ENCODE measurements at regions not wholly inside any gene's neighbourhood (a gene's known extent, or its start where the extent isn't known, plus 50 kb on each side); places are given as distances from the start of the nearest gene placed in this dataset.

GRCh38 chr5:125081101-125081500 lies 334.7 kb upstream of the ZNF608 start:
- H3K9me3 Mint-ChIP-seq, result peaks cover 24% of the 10 kb centered on the region
- no peaks in the 10 kb centered on the region for H3K27me3 ChIP-seq (ENCODE audit: control insufficient read depth, insufficient read depth, low read length, poor library complexity, severe bottlenecking)
- no peak overlapping the region for H3K9ac ChIP-seq (ENCODE audit: extremely low read depth, low read length, poor library complexity, severe bottlenecking)
- WGBS, 2 experiments (ENCODE audit: insufficient coverage in 1 of 2, insufficient read length in 1 of 2), result 84 to 100% methylated on average over 1 to 3 of the region's 3 CpGs
- no peak overlapping the region for H3K27ac ChIP-seq (ENCODE audit: low read depth, low read length)
- no peak for DNase-seq
- no peaks in the 10 kb centered on the region for H3K4me1 ChIP-seq (ENCODE audit: control insufficient read depth, insufficient read depth, low read length)
- no peaks in the 10 kb centered on the region for H3K36me3 ChIP-seq (ENCODE audit: control insufficient read depth, insufficient read depth, low read length)
- H3K4me3 Mint-ChIP-seq, result no peak overlapping the region
- no peaks in the 10 kb centered on the region for H3K36me3 Mint-ChIP-seq (ENCODE audit: low read depth)
- no peaks in the 10 kb centered on the region for H3K27me3 Mint-ChIP-seq (ENCODE audit: insufficient read depth)
- no peaks in the 10 kb centered on the region for H3K4me1 Mint-ChIP-seq
- TF ChIP-seq CTCF (conservative IDR thresholded peaks at IDR 0.05), result no peak
- no peak overlapping the region for H3K4me3 ChIP-seq (ENCODE audit: low read length)
- no peak overlapping the region for H3K27ac Mint-ChIP-seq
- H3K9me3 ChIP-seq (ENCODE audit: control insufficient read depth, low read length), result peaks cover 14% of the 10 kb centered on the region

GRCh38 chr5:125083981-125084380 lies 337.5 kb upstream of the ZNF608 start:
- TF ChIP-seq CTCF (conservative IDR thresholded peaks at IDR 0.05), result no peak
- no peak overlapping the region for H3K4me3 Mint-ChIP-seq
- peaks cover 13% of the 10 kb centered on the region for H3K9me3 Mint-ChIP-seq
- Histone ChIP-seq H3K9ac (ENCODE audit: extremely low read depth, low read length, poor library complexity, severe bottlenecking) (no peak overlapping the region), H3K36me3 (ENCODE audit: control insufficient read depth, insufficient read depth, low read length) (no peaks in the 10 kb centered on the region), H3K27me3 (ENCODE audit: control insufficient read depth, insufficient read depth, low read length, poor library complexity, severe bottlenecking) (no peaks in the 10 kb centered on the region), H3K4me1 (ENCODE audit: control insufficient read depth, insufficient read depth, low read length) (no peaks in the 10 kb centered on the region), H3K4me3 (ENCODE audit: low read length) (no peak overlapping the region), H3K9me3 (ENCODE audit: control insufficient read depth, low read length) (peaks cover 2% of the 10 kb centered on the region), H3K27ac (ENCODE audit: low read depth, low read length) (no peak overlapping the region)
- H3K27ac Mint-ChIP-seq, result no peak overlapping the region
- no peaks in the 10 kb centered on the region for H3K4me1 Mint-ChIP-seq
- DNase-seq, result no peak
- no peaks in the 10 kb centered on the region for H3K36me3 Mint-ChIP-seq (ENCODE audit: low read depth)
- H3K27me3 Mint-ChIP-seq (ENCODE audit: insufficient read depth), result no peaks in the 10 kb centered on the region

DNA sequence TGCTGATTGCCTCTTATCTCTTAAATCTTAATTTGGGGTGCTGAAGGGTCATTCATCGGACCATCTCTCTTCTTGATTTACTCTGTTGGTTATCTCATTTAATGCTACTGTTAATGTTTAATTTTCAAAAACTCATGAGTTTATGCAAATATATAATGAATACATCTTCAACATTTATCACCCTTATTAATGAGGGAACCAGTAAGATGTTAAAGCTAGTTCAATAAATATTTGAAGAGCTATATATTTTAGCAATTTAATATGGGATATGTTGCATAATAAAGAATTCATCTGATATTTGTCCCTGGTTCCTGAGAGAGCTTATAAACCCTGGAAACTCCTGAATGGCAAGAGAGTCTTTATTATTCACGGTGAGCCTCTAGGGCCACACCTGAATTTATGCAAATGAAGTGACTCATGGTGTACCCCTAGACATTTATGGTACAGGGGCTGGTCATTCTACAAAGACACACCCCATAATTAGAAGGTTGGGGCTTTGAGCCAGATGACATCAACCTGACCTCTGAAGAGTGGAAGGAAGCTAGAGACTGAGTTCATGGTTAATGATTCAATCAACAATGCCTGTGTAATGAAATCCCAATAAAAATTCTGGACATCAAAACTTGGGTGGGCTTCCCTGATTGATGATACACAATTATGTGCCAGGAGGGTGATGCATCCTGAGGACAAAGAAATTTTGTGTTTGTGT lies 339.5 kb upstream of the ZNF608 start:
- DNase-seq, result no peak
- H3K9me3 Mint-ChIP-seq, result peaks cover 19% of the 10 kb centered on the region
- no peaks in the 10 kb centered on the region for H3K9me3 ChIP-seq (ENCODE audit: control insufficient read depth, low read length)
- peaks cover 2% of the 10 kb centered on the region for H3K36me3 Mint-ChIP-seq (ENCODE audit: low read depth)
- H3K27ac Mint-ChIP-seq, result no peak overlapping the region
- WGBS, 2 experiments (ENCODE audit: insufficient coverage in 1 of 2, insufficient read length in 1 of 2), result 98 to 100% methylated on average over 1 to 2 of the region's 2 CpGs
- TF ChIP-seq CTCF (conservative IDR thresholded peaks at IDR 0.05), result no peak
- H3K4me3 ChIP-seq (ENCODE audit: low read length), result no peak overlapping the region
- no peak overlapping the region for H3K4me3 Mint-ChIP-seq
- no peaks in the 10 kb centered on the region for H3K27me3 ChIP-seq (ENCODE audit: control insufficient read depth, insufficient read depth, low read length, poor library complexity, severe bottlenecking)
- no peaks in the 10 kb centered on the region for H3K4me1 Mint-ChIP-seq
- H3K4me1 ChIP-seq (ENCODE audit: control insufficient read depth, insufficient read depth, low read length), result no peaks in the 10 kb centered on the region
- H3K36me3 ChIP-seq (ENCODE audit: control insufficient read depth, insufficient read depth, low read length), result no peaks in the 10 kb centered on the region
- H3K27ac ChIP-seq (ENCODE audit: low read depth, low read length), result no peak overlapping the region
- H3K9ac ChIP-seq (ENCODE audit: extremely low read depth, low read length, poor library complexity, severe bottlenecking), result no peak overlapping the region
- no peaks in the 10 kb centered on the region for H3K27me3 Mint-ChIP-seq (ENCODE audit: insufficient read depth)
